ENCODE measurements at regions not wholly inside any gene's neighbourhood (a gene's known extent, or its start where the extent isn't known, plus 50 kb on each side); places are given as distances from the start of the nearest gene placed in this dataset.
"Not testable (repeated sequence)": the region's sequence is repeated elsewhere in the genome, so short reads cannot be mapped to it uniquely, and the experiment has no call there.

GRCh38 chr14:84496677-84497076, 1033.3 kb upstream of the FLRT2 start:
- DNase-seq (no peak), ATAC-seq (no peak)
- intact Hi-C loops (cut with DNase I) = no loop called here

DNA sequence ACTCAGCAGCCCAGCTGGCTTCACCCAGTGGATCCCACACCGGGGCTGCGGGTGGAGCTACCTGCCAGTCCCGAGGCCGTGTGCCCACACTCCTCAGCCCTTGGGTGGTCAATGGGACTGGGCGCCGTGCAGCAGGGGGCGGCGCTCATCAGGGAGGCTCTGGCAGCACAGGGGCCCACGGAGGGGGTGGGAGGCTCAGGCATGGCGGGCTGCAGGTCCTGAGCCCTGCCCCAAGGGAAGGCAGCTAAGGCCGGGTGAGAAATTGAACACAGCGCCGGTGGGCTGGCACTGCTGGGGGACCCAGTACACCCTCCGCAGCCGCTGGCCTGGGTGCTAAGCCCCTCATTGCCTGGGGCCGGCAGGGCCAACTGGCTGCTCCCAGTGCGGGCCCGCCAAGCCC, 1017.1 kb upstream of the FLRT2 start:
- intact Hi-C loops (cut with DNase I); ATAC-seq; DNase-seq: not testable (repeated sequence)

- no peak for ATAC-seq
- intact Hi-C loops (cut with DNase I) = no loop called here
- no peak for DNase-seq
Observed at GRCh38 chr14:84519836-84520235, 1010.1 kb upstream of the FLRT2 start.

- intact Hi-C loops (cut with DNase I) = no loop called here
- DNase-seq = no peak
- peak in 1 of 2 donors; percentile 19 for ATAC-seq
Observed at GRCh38 chr14:84520711-84521338, 1009.1 kb upstream of the FLRT2 start.

DNA sequence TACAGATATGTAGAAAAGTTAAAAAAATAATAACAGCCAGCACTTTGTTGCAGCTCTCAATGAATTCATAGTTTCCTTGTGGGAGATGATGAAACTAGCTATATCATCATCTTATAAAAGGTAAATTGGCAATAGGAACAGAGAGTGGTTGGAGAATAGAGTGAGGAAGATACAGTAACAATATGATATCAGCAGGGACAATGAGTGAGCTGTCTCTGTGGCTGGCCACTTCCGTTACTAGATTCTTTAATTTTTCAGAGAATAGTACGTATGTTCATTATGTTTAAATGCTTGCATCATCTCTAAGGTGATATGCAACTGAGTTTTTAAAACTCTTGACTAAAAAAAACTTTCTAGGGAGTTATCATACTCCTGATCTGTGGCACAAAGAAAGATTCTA, 1006.2 kb upstream of the FLRT2 start:
- intact Hi-C loops (cut with DNase I) = no loop called here
- ATAC-seq (no peak), DNase-seq (no peak)

DNA sequence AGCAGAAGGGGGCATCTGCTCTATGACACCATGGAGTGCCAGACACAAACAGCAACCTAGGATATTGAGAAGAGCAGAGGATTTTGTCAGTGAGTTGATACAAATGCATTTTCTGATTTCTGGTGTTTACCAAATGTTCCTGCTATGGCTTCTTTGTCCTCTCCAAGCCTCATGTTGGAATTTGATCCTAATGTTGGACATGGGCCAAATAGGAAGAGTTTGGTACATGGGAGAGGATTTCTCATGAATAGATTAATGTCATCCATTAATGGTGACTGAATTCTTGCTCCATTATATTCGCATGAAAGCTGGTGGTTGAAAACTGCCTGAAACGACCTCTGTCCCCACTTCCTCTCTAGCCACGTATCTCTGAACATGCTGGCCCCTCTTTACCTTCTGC, 1002.2 kb upstream of the FLRT2 start:
- DNase-seq (no peak), ATAC-seq (no peak)
- intact Hi-C loops (cut with DNase I) = no loop called here

DNA sequence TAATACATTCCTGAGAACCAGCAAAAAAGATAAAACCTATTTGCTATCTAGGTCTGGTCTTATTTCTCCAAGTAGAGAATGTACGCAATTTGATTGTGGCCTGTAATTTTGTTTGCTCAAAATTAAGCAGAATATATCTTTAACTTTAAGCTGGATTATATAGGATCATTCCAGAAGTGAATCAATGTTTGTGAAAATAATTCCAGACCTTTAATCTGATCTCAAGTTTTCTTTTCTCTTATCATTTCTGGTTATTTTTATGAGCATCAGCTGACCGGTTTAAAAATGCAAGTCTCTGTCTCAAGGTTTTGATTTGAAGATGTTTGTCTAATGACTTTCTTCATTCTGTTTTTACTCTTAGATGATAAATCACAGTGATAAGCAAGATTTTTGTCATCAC, 997.9 kb upstream of the FLRT2 start:
- intact Hi-C loops (cut with DNase I) = no loop called here
- ATAC-seq (no peak), DNase-seq (no peak)

DNA sequence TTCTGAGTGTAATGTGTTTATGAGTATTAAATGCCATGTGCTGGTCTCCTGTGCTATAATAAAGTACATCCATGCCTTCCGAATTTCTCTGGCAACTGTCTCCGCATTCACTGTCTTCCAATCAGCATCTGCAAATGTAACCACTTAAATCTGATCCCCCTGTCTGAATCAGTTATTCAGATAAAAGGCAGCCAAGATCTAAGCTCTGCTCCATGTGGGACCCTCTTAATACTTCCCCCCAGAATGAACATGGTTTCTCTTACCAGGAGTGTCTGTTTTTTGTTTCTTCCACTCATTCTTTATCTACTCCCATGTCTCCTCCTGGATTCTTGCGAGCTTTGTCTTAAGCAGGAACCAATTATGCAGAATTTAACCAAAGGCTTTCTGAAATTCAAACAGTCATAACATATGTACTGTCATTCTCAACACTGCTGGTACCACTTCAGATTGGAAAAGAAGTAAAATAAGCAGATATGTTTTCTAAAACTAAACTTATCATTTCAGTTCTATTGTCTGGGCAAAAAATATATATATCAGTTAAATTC, 996.7 kb upstream of the FLRT2 start:
- DNase-seq = no peak
- intact Hi-C loops (cut with DNase I) = no loop called here
- no peak for ATAC-seq

- intact Hi-C loops (cut with DNase I) = no loop called here
- no peak for DNase-seq
- no peak for ATAC-seq
Observed at GRCh38 chr14:84533791-84534190, 996.2 kb upstream of the FLRT2 start.

- intact Hi-C loops (cut with DNase I) = no loop called here
- DNase-seq = no peak
- ATAC-seq = no peak
Observed at GRCh38 chr14:84535484-84535883, 994.5 kb upstream of the FLRT2 start.

DNA sequence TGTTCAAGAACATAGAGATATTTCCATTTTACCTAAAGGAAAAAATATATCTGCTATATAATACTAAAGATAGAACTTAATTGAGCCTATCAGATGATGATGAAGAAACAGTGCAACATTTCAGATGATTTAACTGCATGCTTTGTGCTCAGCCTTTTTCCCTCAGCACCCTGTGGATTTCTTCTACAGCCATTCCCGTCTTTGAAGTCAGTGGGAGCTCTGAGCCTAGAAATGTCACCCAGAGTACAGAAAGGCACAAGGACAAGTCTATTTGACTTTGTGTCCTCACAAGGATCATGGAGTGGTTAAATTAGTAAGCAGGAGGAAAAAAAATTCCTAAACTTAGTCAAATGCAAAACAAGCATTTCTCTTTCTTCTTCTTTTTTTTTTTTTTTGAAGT, 994.0 kb upstream of the FLRT2 start:
- DNase-seq (no peak), ATAC-seq (no peak)
- intact Hi-C loops (cut with DNase I) = no loop called here

- intact Hi-C loops (cut with DNase I) = no loop called here
- no peak for DNase-seq
- ATAC-seq = peak in 1 of 2 donors; percentile 65
Observed at GRCh38 chr14:84541018-84541417, 988.9 kb upstream of the FLRT2 start.

DNA sequence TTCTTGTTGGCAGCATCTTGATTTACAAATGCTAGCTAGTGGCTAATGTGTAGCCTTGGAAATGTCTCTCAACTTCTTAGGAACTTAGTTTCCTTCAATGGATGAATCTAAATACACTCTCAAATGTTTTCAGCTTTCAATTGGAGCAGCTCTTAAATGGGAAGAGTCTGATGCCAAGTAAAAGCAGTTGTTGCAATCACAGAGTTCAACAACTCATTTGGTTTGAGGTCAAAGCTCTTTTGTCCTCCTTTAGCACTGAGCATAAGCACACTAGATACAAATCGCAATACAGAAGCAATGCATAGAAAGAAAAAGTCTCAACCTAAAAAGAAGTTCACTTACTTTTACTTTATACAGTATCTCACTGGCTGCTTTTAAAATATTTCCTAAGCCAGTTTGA, 986.1 kb upstream of the FLRT2 start:
- DNase-seq (no peak), ATAC-seq (no peak)
- intact Hi-C loops (cut with DNase I) = no loop called here

GRCh38 chr14:84544486-84545131, 985.3 kb upstream of the FLRT2 start:
- no peak for DNase-seq
- intact Hi-C loops (cut with DNase I) = no loop called here
- no peak for ATAC-seq

GRCh38 chr14:84546236-84546635, 983.7 kb upstream of the FLRT2 start:
- ATAC-seq = no peak
- DNase-seq = no peak
- intact Hi-C loops (cut with DNase I) = no loop called here

DNA sequence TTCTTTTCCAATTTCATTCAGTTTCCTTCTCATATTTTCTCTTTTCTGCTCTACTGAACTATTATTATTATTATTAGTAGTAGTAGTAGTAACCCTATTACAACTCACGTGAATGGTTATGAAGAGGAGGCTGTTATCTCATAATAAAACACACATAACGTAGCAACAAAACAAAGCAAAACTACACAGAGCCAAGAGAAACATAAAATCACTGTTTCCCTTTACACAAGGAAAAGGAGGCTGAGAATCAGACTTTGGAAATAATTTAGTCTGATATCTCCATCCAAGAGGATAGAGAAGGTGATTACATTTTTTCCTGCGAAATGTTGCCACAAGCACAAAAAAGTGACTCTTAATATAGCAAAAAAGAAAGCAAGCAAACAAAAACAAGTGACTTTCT, 975.8 kb upstream of the FLRT2 start:
- DNase-seq = no peak
- intact Hi-C loops (cut with DNase I) = no loop called here
- ATAC-seq = no peak

DNA sequence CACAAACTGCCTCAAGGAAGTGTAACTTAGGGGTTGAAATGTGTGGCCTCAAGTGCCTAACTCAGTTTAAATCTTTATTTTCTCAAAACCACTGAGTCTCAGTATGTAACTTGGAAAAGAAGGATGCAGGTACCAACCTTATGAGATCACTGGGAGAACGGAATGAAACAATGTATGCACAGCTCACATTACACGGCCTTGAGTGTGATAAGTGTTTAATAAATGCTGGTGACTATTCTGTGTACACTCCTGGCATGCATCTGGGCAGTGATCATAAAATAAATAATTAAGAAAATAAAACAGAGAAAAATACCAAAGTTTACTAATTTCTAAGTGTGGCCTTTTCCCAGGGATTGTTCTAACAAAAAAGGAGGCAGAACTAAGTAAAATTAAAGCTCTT, 974.5 kb upstream of the FLRT2 start:
- ATAC-seq (no peak), DNase-seq (no peak)
- intact Hi-C loops (cut with DNase I) = no loop called here

DNA sequence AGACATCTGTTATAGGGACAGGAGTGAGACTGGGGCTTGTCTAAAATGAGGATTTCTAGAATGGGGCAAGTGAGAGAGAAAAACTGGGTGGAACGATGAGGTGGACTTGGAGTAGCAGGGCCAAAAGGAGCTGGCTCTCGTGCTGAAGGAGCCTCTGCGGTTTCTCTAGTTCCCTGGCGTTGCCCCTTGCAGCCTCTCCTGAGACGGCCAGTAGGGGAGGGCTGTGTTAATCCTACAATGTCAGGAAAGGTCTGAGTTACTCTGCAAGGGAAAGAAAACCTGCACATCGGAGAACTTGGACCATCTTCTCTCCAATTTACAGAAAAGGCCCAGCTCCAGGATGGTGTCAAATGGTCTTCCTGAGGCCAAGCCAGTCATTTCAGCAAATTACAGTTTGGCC, 963.8 kb upstream of the FLRT2 start:
- intact Hi-C loops (cut with DNase I) = no loop called here
- no peak for ATAC-seq
- DNase-seq = no peak

DNA sequence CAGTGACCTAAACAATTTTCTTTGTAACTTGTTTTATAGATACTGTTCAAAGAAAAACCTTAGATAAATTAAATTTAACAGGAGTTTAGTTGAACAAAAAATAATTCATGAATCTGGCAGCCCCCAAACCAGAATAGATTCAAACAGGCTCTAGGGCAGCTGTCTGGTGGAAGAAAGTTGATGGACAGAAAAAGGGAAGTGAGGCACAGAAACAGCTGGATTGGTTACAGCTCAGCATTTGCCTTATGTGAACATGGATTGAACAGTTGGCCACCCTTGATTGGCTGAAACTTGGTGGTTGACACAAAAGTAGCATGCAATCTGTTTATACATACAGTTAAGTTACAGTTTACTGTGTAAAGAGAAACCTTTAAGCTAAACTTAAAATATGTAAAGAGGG, 954.3 kb upstream of the FLRT2 start:
- no peak for DNase-seq
- intact Hi-C loops (cut with DNase I) = no loop called here
- ATAC-seq = no peak

- DNase-seq (no peak), ATAC-seq (no peak)
- intact Hi-C loops (cut with DNase I) = no loop called here
Observed at GRCh38 chr14:84579292-84579691, 950.7 kb upstream of the FLRT2 start.

DNA sequence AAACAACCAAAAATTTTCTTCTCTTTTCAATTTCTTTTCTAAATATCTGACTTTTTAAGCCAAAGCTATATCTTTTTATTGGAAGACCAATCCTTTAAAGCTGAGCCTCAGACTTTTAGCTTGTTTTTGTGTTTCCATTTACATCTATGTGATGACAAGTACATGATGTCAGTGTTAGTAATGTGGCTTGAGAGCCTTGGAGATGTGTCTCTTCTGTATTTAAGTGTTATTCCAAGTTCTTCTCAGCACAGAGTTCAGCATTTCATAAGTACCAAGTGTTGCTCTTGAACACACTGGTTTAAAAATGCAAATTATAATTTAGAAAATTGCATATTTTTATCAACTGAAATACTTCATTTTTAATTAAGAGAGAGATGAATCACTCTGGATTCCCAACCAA, 948.9 kb upstream of the FLRT2 start:
- intact Hi-C loops (cut with DNase I) = no loop called here
- DNase-seq (no peak), ATAC-seq (no peak)

All from left cardiac atrium (tissue), 4 donors.